LNCaP clone FGC (cell line): ENCODE measurements at regions not wholly inside any gene's neighbourhood (a gene's known extent, or its start where the extent isn't known, plus 50 kb on each side); places are given as distances from the start of the nearest gene placed in this dataset.
"Not testable (repeated sequence)": the region's sequence is repeated elsewhere in the genome, so short reads cannot be mapped to it uniquely, and the experiment has no call there.

ENCODE experiments used
- DNase-seq: peaks from one replicate; pipeline ENCODE4 v3.0.0-alpha.2; 2011; ENCODE audit warnings: low read depth
- H3K4me3 ChIP-seq: 2 replicates; pipeline ENCODE4 v1.5.1; 2011; ENCODE audit warnings: mild to moderate bottlenecking, low read depth, low read length, control low read depth
- TF ChIP-seq, protein P1 (sequence below): IDR thresholded peaks from 2 replicates; pipeline ENCODE4 v1.5.1; 2012; ENCODE audit warnings: mild to moderate bottlenecking; ENCODE audit not compliant: control insufficient read depth, insufficient read depth; ENCODE audit errors: extremely low read depth

- H3K4me3 ChIP-seq, result no peak overlapping the region
- no peak for DNase-seq
- TF ChIP-seq, protein P1, sequence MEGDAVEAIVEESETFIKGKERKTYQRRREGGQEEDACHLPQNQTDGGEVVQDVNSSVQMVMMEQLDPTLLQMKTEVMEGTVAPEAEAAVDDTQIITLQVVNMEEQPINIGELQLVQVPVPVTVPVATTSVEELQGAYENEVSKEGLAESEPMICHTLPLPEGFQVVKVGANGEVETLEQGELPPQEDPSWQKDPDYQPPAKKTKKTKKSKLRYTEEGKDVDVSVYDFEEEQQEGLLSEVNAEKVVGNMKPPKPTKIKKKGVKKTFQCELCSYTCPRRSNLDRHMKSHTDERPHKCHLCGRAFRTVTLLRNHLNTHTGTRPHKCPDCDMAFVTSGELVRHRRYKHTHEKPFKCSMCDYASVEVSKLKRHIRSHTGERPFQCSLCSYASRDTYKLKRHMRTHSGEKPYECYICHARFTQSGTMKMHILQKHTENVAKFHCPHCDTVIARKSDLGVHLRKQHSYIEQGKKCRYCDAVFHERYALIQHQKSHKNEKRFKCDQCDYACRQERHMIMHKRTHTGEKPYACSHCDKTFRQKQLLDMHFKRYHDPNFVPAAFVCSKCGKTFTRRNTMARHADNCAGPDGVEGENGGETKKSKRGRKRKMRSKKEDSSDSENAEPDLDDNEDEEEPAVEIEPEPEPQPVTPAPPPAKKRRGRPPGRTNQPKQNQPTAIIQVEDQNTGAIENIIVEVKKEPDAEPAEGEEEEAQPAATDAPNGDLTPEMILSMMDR, result no peak
Observed at GRCh38 chr5:105088961-105089360, 1526.4 kb upstream of the NUDT12 start.

DNA sequence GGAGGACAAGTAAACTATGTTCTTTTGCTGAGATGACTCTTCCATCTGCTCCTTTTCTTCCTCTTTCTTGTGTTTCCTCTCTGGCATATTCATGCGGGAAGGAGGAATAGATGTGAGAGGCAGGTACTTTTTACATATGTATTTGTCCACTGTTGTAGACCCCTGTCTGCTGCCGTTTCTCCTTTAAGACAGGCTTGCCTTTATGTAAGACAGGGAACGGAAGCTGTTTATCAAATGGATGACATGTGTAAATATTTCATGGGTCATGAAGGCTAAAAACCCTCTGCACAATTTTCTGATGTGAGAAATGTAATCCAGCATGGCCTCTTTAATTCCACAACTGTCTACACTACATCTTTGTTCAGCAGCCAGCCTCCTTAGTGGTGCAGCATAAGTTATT lies 1525.5 kb upstream of the NUDT12 start:
- DNase-seq, result no peak
- TF ChIP-seq, protein P1, result no peak
- H3K4me3 ChIP-seq, result no peak overlapping the region

- H3K4me3 ChIP-seq, result no peak overlapping the region
- DNase-seq, result no peak
- TF ChIP-seq, protein P1, result no peak
Observed at GRCh38 chr5:105057893-105058292, 1495.3 kb upstream of the NUDT12 start.

- no peak overlapping the region for H3K4me3 ChIP-seq
- TF ChIP-seq, protein P1, result no peak
- DNase-seq, result no peak
Observed at GRCh38 chr5:105057001-105057436, 1494.4 kb upstream of the NUDT12 start.

GRCh38 chr5:105054406-105054805 lies 1491.8 kb upstream of the NUDT12 start:
- no peak for DNase-seq
- H3K4me3 ChIP-seq, result no peak overlapping the region
- TF ChIP-seq, protein P1, result no peak

- no peak for DNase-seq
- TF ChIP-seq, protein P1, result no peak
- H3K4me3 ChIP-seq, result no peak overlapping the region
Observed at GRCh38 chr5:105042623-105043022, 1480.0 kb upstream of the NUDT12 start.

DNA sequence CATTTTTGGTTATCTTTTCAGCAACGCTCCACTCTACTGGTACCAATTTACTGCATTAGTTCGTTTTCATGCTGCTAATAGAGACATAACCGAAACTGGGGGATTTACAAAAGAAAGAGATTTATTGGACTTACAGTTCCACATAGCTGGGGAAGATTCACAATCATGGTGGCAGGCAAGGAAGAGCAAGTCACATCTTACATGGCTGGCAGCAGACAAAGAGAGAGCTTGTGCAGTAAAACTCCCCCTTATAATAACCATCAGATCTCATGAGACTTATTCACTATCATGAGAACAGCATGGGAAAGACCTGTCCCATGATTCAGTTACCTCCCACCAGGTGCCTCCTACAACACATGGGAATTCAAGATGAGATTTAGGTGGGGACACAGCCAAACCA lies 1474.2 kb upstream of the NUDT12 start:
- H3K4me3 ChIP-seq, DNase-seq: not testable (repeated sequence)
